GM18873 (cell line): ENCODE measurements at regions not wholly inside any gene's neighbourhood (a gene's known extent, or its start where the extent isn't known, plus 50 kb on each side); places are given as distances from the start of the nearest gene placed in this dataset.

ENCODE experiments used
- ATAC-seq: cut with Tn5 transposase; IDR thresholded peaks from one replicate; pipeline ENCODE4 v1.9.1; 2021; ENCODE audit warnings: mild to moderate bottlenecking, moderate library complexity, moderate number of reproducible peaks; ENCODE audit not compliant: unreplicated experiment, low FRiP score

DNA sequence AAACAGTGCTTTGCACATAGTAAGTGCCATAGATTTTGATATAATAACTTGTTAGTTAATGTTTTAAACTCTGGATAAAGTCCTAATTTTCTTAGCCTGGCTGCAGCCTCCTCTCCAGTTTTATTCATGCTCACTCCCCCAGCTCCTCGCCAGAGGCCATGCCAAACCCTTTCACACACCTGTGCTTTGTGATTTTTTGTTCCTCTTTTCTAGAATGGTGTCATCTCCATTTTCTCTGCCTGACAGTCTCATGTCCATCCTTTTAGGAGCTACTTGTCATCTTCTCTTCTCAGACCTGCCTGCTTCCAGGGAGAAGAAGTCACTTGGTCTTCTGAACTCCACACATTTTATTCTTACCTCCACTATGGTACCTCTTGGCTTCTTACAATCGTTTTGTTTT is 55.8 kb upstream of the SPATA13 start:
- ATAC-seq, result no peak

DNA sequence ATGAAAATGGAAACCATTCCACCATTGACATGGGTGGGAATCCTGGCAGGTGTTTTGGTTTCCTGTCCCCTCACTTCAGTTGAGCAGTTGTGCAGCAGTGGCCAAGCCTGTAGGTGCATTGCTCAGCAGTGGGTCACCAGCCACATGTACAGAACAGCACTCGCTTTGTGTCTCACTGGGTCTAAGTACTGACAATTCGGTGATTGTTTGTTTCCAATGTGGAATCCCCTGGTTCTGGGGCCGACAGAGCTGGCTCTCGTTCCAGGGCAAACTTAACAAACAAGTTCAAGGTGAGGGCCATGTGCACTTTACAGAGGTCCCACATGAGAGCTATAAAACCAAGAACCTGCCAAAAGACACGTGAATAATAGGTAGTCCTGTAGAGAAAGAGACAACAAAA is 54.1 kb upstream of the SPATA13 start:
- ATAC-seq, result no peak

DNA sequence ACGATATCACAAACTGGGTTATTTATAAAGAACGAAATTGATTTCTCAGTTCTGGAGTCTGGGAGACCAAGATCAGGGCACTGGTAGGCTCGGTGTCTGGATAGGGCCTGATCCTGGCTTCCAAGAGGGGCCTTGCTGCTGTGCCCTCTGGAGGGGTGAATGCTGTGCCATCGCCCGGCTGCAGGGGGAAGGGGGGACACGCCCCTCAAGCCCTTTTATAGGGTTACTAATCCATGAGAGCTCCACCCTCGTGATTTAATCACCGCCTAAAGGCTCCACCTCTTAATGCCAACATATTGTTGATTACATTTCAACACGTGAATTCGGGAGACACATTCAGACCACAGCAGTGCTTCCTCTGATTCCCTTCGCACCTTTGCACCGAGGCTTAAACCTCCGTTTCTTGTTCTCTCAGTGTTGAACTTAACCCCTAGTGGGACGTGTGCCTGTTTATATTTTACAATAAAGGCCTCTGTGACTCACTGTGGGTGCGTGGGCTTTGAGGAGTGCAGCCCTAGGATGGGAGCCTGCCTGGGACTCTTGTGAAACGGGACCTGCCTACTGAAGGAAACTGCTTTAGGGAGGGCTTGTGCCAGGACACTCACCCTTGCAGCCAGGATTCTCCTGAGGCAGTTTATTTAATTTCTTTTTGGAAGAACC is 52.4 kb upstream of the SPATA13 start:
- no peak for ATAC-seq

DNA sequence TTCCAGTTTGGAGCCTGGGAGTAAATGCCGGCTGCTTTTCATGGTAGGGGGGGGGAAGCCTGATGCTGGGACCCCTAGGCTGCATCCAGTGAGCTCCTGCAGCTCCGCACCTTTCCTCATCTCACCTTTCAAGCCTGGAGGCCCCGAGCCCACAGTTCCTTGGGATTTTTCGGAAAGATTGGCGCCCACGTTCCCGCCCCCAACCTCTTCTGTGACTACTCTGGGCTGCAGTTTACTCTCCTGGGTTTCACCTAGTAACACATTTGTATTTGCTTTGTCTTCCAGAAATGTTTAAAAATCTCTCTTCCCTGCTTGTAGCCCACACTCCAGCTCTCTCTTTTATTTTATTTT is 51.9 kb upstream of the SPATA13 start:
- no peak for ATAC-seq

DNA sequence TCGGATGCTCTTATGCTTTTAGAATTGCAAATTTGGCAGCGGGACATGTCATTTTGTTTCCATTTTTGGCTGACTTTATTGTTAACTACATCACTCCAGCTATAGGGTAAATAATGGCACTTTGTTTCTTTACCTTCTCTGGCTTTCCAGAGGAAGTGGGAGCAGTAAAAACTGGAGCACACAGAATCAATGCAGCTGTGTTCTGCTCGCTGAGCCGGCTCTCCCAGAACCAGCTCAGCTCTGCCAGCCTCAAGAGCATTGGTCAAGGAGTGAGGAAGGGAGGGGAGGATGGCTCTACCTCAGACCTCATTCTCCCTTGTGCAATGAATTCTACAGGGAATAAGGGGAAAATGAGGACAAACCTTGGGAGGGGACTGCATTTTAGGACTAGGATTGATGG is 50.5 kb upstream of the SPATA13 start:
- no peak for ATAC-seq
